ENCODE measurements at regions not wholly inside any gene's neighbourhood (a gene's known extent, or its start where the extent isn't known, plus 50 kb on each side); places are given as distances from the start of the nearest gene placed in this dataset.

- ChIA-PET POLR2A (no interaction called here), CTCF (no interaction called here)
- H3K36me3 ChIP-seq (ENCODE audit: control insufficient read depth in 2 of 2, insufficient read depth in 1 of 2, low read length in 2 of 2) = no peaks in the 10 kb centered on the region
- H3K9me3 ChIP-seq (ENCODE audit: control insufficient read depth, insufficient read depth, low read depth, low read length) = no peaks in the 10 kb centered on the region
- TF ChIP-seq ZNF521 (tag by site-specific recombination; IDR thresholded peaks at IDR 0.05) = no peak
- no peak for TF ChIP-seq ZNF214 (tag by site-specific recombination; IDR thresholded peaks at IDR 0.05; ENCODE audit: borderline replicate concordance)
- no peak for TF ChIP-seq ZNF174 (tag by site-specific recombination; IDR thresholded peaks at IDR 0.05)
- TF ChIP-seq ZNF777 (tag by site-specific recombination; IDR thresholded peaks at IDR 0.05; ENCODE audit: borderline replicate concordance) = no peak
- no peak for TF ChIP-seq ZNF580 (tag by site-specific recombination; IDR thresholded peaks at IDR 0.05)
- no peak for TF ChIP-seq ZNF645 (tag by site-specific recombination; IDR thresholded peaks at IDR 0.05)
- no peak for TF ChIP-seq KLF1 (tag by site-specific recombination; IDR thresholded peaks at IDR 0.05)
- no peak for TF ChIP-seq REPIN1 (tag by site-specific recombination; IDR thresholded peaks at IDR 0.05; ENCODE audit: low read depth)
- no peak for TF ChIP-seq ZNF704 (tag by site-specific recombination; IDR thresholded peaks at IDR 0.05)
- no peak for TF ChIP-seq ZNF513 (tag by site-specific recombination; IDR thresholded peaks at IDR 0.05)
- TF ChIP-seq ZNF623 (tag by site-specific recombination; IDR thresholded peaks at IDR 0.05) = no peak
- TF ChIP-seq ZNF148 (tag by site-specific recombination; IDR thresholded peaks at IDR 0.05; ENCODE audit: borderline replicate concordance) = no peak
- TF ChIP-seq ZNF677 (tag by site-specific recombination; IDR thresholded peaks at IDR 0.05) = no peak
- TF ChIP-seq ZNF530 (tag by site-specific recombination; IDR thresholded peaks at IDR 0.05; ENCODE audit: low read depth) = no peak
- TF ChIP-seq ZNF114 (tag by site-specific recombination; IDR thresholded peaks at IDR 0.05) = no peak
- no peak for TF ChIP-seq ZNF404 (tag by site-specific recombination; IDR thresholded peaks at IDR 0.05)
- TF ChIP-seq ZNF18 (tag by site-specific recombination; IDR thresholded peaks at IDR 0.05) = no peak
- no peak for TF ChIP-seq ZNF660 (tag by site-specific recombination; IDR thresholded peaks at IDR 0.05)
- H3K27ac ChIP-seq (ENCODE audit: extremely low read depth, low read depth, low read length) = no peak overlapping the region
- no peaks in the 10 kb centered on the region for H3K4me1 ChIP-seq (ENCODE audit: control insufficient read depth, insufficient read depth, low read length)
- H3K4me3 ChIP-seq (ENCODE audit: low read depth, low read length) = no peak overlapping the region
These were observed 1061.5 kb upstream of the PCDH9 start for GRCh38 chr13:68291595-68291994.

- H3K9me3 ChIP-seq (ENCODE audit: control insufficient read depth, insufficient read depth, low read depth, low read length) = no peaks in the 10 kb centered on the region
- POLR2A ChIA-PET = no interaction called here
- H3K4me3 ChIP-seq (ENCODE audit: low read depth, low read length) = no peak overlapping the region
- no peaks in the 10 kb centered on the region for H3K4me1 ChIP-seq (ENCODE audit: control insufficient read depth, insufficient read depth, low read length)
- CTCF ChIA-PET = interaction anchor here (0.7 kb wide), 1 partner anchor 45 kb away, joined by 3 read pairs; no protein-coding TSS in a partner anchor
- H3K36me3 ChIP-seq (ENCODE audit: control insufficient read depth in 2 of 2, insufficient read depth in 1 of 2, low read length in 2 of 2) = no peaks in the 10 kb centered on the region
- no peak overlapping the region for H3K27ac ChIP-seq (ENCODE audit: extremely low read depth, low read depth, low read length)
- TF ChIP-seq GFI1B (tag by site-specific recombination; IDR thresholded peaks at IDR 0.05) = no peak
- TF ChIP-seq ZNF350 (tag by site-specific recombination; IDR thresholded peaks at IDR 0.05) = no peak
- no peak for TF ChIP-seq OVOL3 (tag by site-specific recombination; IDR thresholded peaks at IDR 0.05)
- TF ChIP-seq ZBTB20 (tag by site-specific recombination; IDR thresholded peaks at IDR 0.05) = no peak
- TF ChIP-seq ZFP3 (tag by site-specific recombination; IDR thresholded peaks at IDR 0.05; ENCODE audit: low read depth) = no peak
- no peak for TF ChIP-seq ZNF558 (tag by site-specific recombination; IDR thresholded peaks at IDR 0.05)
- no peak for TF ChIP-seq ZNF645 (tag by site-specific recombination; IDR thresholded peaks at IDR 0.05)
- TF ChIP-seq SETDB1 (IDR thresholded peaks at IDR 0.05; ENCODE audit: insufficient read length, low read length) = peak; percentile 99
- TF ChIP-seq ZEB2 (tag by site-specific recombination; IDR thresholded peaks at IDR 0.05) = no peak
- peak; percentile 80; the same call in 1 of the 2 replicates for TF ChIP-seq TRIM28 (IDR thresholded peaks at IDR 0.05; ENCODE audit: borderline replicate concordance, low read length)
- TF ChIP-seq ZNF660 (tag by site-specific recombination; IDR thresholded peaks at IDR 0.05) = no peak
- no peak for TF ChIP-seq ZNF37A (tag by site-specific recombination; IDR thresholded peaks at IDR 0.05)
These were observed 1045.6 kb upstream of the PCDH9 start for GRCh38 chr13:68275758-68276157.
